Rectal smooth muscle tissue (tissue), 1 donor: ENCODE measurements at regions not wholly inside any gene's neighbourhood (a gene's known extent, or its start where the extent isn't known, plus 50 kb on each side); places are given as distances from the start of the nearest gene placed in this dataset.

Source experiments
- H3K27ac ChIP-seq: one replicate; pipeline ENCODE4 v1.7.0; 2013; ENCODE audit warnings: low read depth, low read length, inconsistent platforms
- H3K27me3 ChIP-seq: one replicate; pipeline ENCODE4 v1.7.0; 2013; ENCODE audit warnings: low read length; ENCODE audit not compliant: control insufficient read depth, insufficient read depth
- H3K36me3 ChIP-seq: one replicate; pipeline ENCODE4 v1.7.0; 2013; ENCODE audit warnings: low read length; ENCODE audit not compliant: control insufficient read depth, insufficient read depth
- H3K4me1 ChIP-seq: one replicate; pipeline ENCODE4 v1.7.0; 2013; ENCODE audit warnings: low read length; ENCODE audit not compliant: control insufficient read depth, insufficient read depth
- H3K4me3 ChIP-seq: one replicate; pipeline ENCODE4 v1.7.0; 2013; ENCODE audit warnings: low read length
- H3K9ac ChIP-seq: one replicate; pipeline ENCODE4 v1.7.0; 2013; ENCODE audit warnings: low read length

- no peaks in the 10 kb centered on the region for H3K36me3 ChIP-seq
- H3K4me3 ChIP-seq = no peak overlapping the region
- H3K27ac ChIP-seq = no peak overlapping the region
- H3K9ac ChIP-seq = no peak overlapping the region
- no peaks in the 10 kb centered on the region for H3K27me3 ChIP-seq
- no peaks in the 10 kb centered on the region for H3K4me1 ChIP-seq
Observed at GRCh38 chr22:22109693-22110466, 127.3 kb upstream of the TOP3B start.

DNA sequence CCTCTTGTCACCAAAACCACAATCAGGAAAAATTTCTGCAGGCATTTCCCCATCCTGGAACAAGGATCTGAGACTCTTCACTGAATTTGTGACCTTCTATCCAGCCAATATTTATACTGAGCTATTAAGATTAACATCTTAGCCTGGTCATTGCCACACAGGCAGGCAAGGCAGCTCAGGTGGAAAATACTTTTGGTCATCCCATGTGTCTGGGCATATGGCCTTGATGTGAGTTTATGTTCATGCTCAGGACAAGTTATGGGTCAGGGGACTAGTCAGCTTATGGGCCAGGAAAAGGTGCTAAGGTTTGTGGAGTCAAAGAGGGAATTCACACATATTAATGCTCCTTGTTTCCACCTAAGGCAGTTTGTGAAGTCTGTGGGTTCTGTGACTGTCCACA, 124.3 kb upstream of the TOP3B start:
- Histone ChIP-seq H3K4me1 (no peaks in the 10 kb centered on the region), H3K36me3 (no peaks in the 10 kb centered on the region), H3K27ac (no peak overlapping the region), H3K4me3 (no peak overlapping the region), H3K9ac (no peak overlapping the region), H3K27me3 (no peaks in the 10 kb centered on the region)

DNA sequence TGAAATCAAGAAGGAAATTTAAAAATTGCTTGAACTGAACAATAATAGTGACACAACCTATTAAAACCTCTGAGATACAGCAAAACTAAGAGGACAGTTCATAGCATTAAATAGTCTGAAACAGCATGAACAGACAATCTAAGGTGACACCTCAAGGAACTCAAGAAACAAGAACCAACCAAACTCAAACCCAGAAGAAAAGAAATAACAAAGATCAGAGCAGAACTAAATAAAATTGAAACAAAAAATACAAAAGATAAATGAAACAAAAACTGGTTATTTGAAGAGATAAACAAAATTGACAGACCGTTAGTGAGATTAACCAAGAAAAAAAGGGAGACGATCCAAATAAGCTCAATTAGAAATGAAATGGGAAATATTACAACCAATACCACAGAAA, 122.8 kb upstream of the TOP3B start:
- no peaks in the 10 kb centered on the region for H3K4me1 ChIP-seq
- H3K27me3 ChIP-seq = no peaks in the 10 kb centered on the region
- H3K36me3 ChIP-seq = no peaks in the 10 kb centered on the region
- H3K27ac ChIP-seq = no peak overlapping the region
- no peak overlapping the region for H3K4me3 ChIP-seq
- H3K9ac ChIP-seq = no peak overlapping the region

DNA sequence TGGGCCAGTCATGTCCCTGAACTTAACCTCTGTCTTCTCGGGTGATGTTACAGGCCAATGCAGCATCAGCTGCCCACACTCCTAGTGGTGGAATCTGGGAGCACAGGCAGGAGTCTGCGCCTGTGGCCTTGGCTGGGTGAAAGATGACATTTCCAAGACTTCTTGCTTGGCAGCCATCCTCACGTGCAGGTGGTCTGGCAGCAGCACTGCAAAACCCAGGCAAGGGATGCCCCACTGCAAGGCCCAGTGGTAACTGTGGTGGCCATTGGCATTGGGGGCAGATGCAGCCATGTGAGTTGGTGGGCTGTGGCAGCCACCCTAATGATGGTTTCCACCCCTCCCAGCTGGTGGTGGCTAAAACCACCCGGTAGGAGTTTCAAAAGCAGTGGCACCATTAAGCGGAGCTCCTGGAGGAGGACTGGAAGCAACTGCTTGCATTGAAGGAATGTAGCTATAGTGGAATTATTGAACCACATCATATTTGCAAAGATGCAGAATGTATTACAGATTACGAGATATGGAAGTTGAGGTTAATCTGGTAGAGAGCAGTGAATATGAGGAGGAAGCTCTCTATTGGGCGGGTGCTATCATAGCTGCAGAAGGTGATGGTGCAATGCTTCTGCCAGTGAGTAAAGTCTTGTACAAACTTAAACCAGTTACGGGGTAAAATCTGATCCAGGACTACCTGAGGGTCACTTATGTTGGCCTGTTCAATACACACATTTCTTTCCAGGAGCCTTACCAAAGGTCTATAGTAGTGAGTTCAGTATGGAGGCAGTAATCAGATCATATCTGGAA, 120.7 kb upstream of the TOP3B start:
- H3K9ac ChIP-seq = no peak overlapping the region
- no peak overlapping the region for H3K4me3 ChIP-seq
- no peak overlapping the region for H3K27ac ChIP-seq
- no peaks in the 10 kb centered on the region for H3K4me1 ChIP-seq
- no peaks in the 10 kb centered on the region for H3K36me3 ChIP-seq
- H3K27me3 ChIP-seq = no peaks in the 10 kb centered on the region

GRCh38 chr22:22099833-22100812, 117.5 kb upstream of the TOP3B start:
- Histone ChIP-seq H3K36me3 (no peaks in the 10 kb centered on the region), H3K27ac (no peak overlapping the region), H3K27me3 (no peaks in the 10 kb centered on the region), H3K4me1 (no peaks in the 10 kb centered on the region), H3K4me3 (no peak overlapping the region), H3K9ac (no peak overlapping the region)

GRCh38 chr22:22099194-22099486, 116.6 kb upstream of the TOP3B start:
- Histone ChIP-seq H3K27ac (no peak overlapping the region), H3K27me3 (no peaks in the 10 kb centered on the region), H3K36me3 (no peaks in the 10 kb centered on the region), H3K4me1 (no peaks in the 10 kb centered on the region), H3K9ac (no peak overlapping the region), H3K4me3 (no peak overlapping the region)

- no peaks in the 10 kb centered on the region for H3K4me1 ChIP-seq
- H3K9ac ChIP-seq = no peak overlapping the region
- H3K36me3 ChIP-seq = no peaks in the 10 kb centered on the region
- no peak overlapping the region for H3K27ac ChIP-seq
- H3K27me3 ChIP-seq = no peaks in the 10 kb centered on the region
- H3K4me3 ChIP-seq = no peak overlapping the region
Observed at GRCh38 chr22:22098457-22099193, 116.0 kb upstream of the TOP3B start.

- Histone ChIP-seq H3K4me1 (no peaks in the 10 kb centered on the region), H3K36me3 (no peaks in the 10 kb centered on the region), H3K4me3 (no peak overlapping the region), H3K27me3 (no peaks in the 10 kb centered on the region), H3K9ac (no peak overlapping the region), H3K27ac (no peak overlapping the region)
Observed at GRCh38 chr22:22097727-22098228, 115.2 kb upstream of the TOP3B start.

DNA sequence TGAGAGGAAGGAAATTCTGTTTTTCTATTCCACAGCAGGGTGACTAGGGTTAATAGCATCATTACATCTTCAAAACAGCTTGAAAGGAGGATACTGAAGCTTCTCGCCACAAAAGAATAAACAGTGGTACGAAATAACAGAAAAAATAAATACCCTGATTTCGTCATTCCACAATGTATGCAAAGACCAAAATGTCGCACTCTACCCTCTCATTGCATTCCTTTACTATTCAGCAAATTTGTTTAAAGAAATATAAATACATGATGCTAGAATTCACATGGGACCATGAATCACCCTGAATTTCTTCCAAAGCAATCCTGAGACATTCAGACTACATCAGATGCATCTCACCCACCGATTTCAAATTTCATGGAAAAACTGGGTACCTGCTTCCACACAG, 112.3 kb upstream of the TOP3B start:
- H3K4me1 ChIP-seq = no peaks in the 10 kb centered on the region
- no peaks in the 10 kb centered on the region for H3K36me3 ChIP-seq
- H3K27me3 ChIP-seq = no peaks in the 10 kb centered on the region
- no peak overlapping the region for H3K4me3 ChIP-seq
- H3K27ac ChIP-seq = no peak overlapping the region
- H3K9ac ChIP-seq = no peak overlapping the region

DNA sequence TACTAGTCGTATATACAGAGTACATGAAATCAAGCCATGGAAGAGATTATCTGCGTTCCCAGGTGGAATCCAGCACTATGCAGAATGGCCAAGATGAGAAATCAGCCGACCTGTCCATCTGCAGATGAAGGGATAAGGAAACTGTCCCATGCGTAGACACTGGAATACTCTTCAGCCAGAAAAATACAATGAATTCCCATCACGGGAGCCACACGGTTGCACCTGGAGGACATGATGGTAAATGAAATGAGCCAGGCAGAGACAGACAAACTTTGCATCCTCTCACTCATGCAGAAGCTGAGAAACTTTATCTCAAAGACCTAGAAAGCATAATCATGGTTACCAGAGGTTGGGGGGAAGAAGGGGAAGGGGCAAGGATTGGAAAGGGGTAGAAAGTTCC, 111.9 kb upstream of the TOP3B start:
- Histone ChIP-seq H3K4me1 (no peaks in the 10 kb centered on the region), H3K27ac (no peak overlapping the region), H3K36me3 (no peaks in the 10 kb centered on the region), H3K4me3 (no peak overlapping the region), H3K27me3 (no peaks in the 10 kb centered on the region), H3K9ac (no peak overlapping the region)

DNA sequence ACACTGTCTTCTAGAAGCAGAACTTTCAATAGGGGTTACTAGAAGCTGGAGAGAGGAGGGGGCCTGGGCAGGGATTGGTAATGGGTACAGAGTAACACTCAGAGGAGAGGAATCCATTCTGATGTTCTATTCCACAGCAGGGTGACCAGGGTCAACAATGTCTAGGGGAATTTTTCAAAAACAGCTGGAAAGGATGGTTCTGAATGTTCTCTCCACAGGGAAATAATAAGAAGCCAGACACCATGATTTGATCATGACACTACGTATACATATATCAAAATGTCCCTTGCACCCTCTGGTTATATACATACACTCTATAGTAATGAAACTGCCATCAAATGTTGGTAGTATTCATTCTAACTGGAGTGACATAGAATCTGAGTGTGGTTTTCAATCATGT, 111.2 kb upstream of the TOP3B start:
- no peaks in the 10 kb centered on the region for H3K27me3 ChIP-seq

GRCh38 chr22:22092974-22093373, 110.4 kb upstream of the TOP3B start:
- Histone ChIP-seq H3K4me3 (no peak overlapping the region), H3K27me3 (no peaks in the 10 kb centered on the region), H3K36me3 (no peaks in the 10 kb centered on the region), H3K27ac (no peak overlapping the region), H3K4me1 (no peaks in the 10 kb centered on the region), H3K9ac (no peak overlapping the region)

More for the DNA sequence above, 111.2 kb upstream of the TOP3B start:
- Histone ChIP-seq H3K9ac (no peak overlapping the region), H3K4me1 (no peaks in the 10 kb centered on the region), H3K4me3 (no peak overlapping the region), H3K27ac (no peak overlapping the region), H3K36me3 (no peaks in the 10 kb centered on the region)
